SKM-1 (cell line): ENCODE measurements at regions not wholly inside any gene's neighbourhood (a gene's known extent, or its start where the extent isn't known, plus 50 kb on each side); places are given as distances from the start of the nearest gene placed in this dataset.
"Not testable (repeated sequence)": the region's sequence is repeated elsewhere in the genome, so short reads cannot be mapped to it uniquely, and the experiment has no call there.

Source experiments
- DNase-seq: peaks from one replicate; lab custom pipeline; 2025; ENCODE audit not compliant: unreplicated experiment; lab: John Stamatoyannopoulos, UW

DNA sequence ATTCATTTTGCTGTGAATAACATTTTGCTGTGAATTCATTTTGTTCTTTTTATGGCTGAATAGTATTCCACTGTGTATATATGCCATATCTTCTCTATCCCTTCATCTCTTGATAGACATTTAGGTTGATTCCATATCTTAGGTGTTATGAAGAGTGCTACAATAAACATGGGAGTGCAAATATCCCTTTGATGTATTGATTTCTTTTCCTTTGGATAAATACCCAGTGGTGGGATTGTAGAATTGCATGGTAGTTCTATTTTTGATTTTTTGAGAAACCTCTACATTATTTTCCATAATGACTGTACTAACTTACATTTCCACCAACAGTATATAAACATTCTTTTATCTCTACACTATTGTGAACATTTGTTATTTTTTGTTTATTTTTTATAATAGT is 555.9 kb downstream of the PDHA2 start:
- DNase-seq: no peak

GRCh38 chr4:96406742-96407141 is 566.8 kb downstream of the PDHA2 start:
- DNase-seq: no peak

DNA sequence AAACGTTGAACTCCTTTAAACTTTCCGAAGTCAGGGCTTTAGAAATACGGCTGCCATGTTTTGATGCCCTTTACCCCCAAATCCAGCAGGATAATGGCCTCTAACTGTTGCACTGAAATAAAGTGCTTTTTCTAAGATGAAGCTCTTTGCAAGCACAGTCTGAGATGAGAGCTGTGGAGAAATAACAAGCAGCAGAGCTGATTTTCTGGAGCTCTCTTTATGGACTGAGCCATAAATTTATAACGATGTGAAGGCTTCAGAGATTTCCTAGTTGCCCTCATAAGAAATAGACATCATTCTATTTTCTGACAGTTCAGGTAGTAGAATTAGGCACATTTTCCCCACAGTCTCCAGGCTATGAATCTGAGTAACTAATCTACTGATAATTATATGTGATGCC is 567.3 kb downstream of the PDHA2 start:
- no peak for DNase-seq

DNA sequence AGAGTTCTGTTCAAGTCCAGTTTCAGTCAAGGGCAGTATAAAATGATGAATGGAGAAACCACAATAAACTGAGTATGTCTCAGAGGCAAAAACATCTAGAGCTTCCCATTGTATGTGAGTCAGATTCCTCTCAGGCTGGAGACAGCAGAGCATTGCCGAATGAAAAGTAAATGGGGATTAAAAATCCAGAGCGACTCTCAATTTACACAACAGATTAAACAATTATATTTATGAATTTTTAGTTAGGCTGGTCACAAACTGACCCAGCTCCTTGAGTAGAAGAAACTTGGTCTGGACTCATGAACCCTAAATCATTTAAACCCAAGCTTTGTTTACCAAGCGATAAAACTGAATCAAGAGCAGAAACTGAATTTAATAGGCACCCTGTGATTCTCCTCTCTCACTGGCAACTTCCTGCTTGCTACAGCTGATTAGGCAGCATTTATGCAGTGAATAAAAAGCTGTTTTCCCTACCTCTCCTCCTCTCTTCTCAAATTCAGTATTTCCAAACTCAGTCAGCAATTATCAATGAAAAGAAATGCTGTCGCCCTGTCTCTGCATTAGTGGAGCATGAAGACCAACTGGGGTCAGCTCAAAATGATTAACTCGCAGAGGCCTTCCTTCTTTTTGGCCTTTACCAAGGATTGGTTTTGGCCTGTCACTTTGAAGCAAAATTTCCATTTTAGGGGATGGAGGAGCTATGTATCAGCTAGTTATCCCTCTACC is 568.0 kb downstream of the PDHA2 start:
- no peak for DNase-seq

- DNase-seq: not testable (repeated sequence)
Measured at GRCh38 chr4:96414853-96415252, 575.0 kb downstream of the PDHA2 start.

DNA sequence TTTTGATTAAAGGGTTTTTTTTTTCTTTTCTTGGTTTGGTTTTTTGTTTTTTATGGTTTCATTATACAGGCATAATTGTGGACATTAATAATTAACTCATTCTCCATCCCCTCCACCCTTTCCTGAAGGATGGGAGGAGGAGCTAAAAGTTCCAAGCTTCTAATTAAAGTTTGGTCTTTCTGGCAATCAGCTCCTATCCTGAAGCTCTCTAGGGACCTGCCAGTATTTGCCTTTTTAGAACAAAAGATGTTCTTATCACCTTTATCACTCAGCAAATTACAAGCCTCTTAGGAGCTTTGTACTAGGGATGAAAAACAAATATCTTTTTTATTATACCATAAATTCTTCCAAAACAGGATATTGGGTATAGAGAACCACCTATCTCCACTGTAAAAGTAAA is 589.8 kb downstream of the PDHA2 start:
- no peak for DNase-seq

- no peak for DNase-seq
Measured at GRCh38 chr4:96431094-96431493, 591.2 kb downstream of the PDHA2 start.

GRCh38 chr4:96448315-96448872 is 608.5 kb downstream of the PDHA2 start:
- DNase-seq: no peak

GRCh38 chr4:96455045-96455720 is 615.3 kb downstream of the PDHA2 start:
- no peak for DNase-seq

DNA sequence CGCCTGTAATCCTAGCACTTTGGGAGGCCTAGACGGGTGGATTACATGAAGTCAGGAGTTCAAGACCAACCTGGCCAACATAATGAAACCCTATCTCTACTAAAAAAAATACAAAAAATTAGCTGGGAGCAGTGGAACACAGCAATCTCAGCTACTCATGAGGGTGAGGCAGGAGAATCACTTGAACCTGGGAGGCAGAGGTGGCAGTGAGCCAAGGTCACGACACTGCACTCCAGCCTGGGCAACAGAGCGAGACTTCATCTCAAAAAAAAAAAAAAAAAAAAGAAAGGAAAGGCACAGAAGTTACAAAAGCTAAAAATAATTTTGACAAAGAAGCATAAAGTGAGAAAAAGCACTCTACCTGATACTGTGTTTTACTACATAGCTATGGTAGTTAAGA is 618.1 kb downstream of the PDHA2 start:
- not testable (repeated sequence) for DNase-seq

DNA sequence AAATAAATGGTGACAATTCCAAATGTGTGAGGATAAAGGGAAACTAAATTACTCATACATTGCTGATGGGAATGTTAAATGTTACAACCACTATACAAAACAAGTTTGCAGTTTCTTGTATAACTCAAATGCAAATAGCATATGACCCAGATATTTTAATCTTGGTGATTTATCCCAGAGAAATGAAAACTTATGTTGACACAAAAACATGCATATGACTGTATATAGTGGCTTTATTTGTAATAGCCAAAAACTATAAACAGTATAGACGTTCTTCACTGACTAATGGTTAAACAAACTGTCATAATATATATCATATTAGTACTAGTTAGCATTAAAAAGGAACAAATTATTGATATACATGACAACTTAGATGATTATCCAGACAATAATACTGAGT is 619.2 kb downstream of the PDHA2 start:
- DNase-seq: no peak

DNA sequence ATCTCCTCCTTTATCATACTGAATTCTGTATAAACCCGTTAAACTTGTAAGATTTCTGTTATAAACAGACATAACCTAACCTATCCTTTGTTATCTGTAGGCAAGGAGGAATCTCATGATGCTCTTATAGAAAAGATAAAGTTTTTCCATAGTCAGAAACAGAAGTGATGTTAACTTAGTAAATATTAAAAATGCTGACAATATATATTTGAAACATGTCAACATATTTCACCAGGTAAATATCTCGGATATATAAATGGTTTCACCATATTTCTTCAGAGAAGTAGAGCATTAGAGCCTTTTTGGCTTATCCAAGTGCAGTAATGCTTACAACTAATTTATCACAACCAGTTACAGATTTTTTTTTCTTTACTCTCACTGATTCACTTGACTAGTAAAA is 625.9 kb downstream of the PDHA2 start:
- no peak for DNase-seq

DNA sequence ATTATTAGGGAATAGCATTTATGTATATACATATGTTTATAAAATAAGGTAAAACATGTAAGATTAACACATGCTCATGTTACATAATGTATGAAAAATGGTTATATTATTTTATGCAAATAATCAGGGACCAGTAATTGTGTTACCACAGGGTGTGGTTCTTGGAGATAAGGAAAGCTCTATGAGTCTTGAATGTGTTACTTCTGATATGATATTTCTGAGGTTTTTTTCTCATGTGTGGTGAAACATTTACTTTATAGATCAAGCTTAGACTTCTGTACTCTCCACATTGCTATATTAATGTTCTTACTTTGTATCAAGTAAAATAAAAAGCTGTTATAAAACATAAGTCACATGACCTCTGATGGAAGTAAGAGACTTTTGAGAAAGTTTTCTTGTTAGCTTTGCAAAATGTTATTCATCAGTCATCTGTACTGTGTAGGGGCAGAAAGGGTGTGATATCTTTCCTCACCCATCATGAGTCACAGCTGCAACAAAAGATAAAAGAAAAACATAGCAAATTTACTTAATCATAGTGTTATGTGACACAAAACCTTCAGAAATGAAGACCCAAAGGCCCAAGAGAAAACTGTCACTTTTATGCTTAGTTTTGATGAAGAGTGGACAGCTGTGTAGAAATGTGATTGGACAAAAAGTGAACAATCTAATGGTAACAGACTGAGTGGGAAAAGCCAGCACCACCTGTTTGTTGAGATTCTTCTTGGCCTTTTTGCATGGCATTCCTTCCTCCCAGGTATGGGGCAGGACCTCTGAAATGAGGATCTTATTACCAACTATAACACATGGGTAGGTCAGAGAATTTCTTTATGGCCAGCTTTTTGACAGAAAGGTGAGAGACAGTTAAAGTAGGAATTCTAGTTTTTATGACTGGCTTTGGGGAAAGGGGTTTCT is 632.3 kb downstream of the PDHA2 start:
- DNase-seq: no peak

GRCh38 chr4:96473246-96473645 is 633.4 kb downstream of the PDHA2 start:
- no peak for DNase-seq

GRCh38 chr4:96483308-96484030 is 643.6 kb downstream of the PDHA2 start:
- no peak for DNase-seq

GRCh38 chr4:96486563-96486962 is 646.7 kb downstream of the PDHA2 start:
- DNase-seq: no peak

- no peak for DNase-seq
Measured at GRCh38 chr4:96497621-96498020, 657.7 kb downstream of the PDHA2 start.

- no peak for DNase-seq
Measured at GRCh38 chr4:96504386-96504785, 664.5 kb downstream of the PDHA2 start.

DNA sequence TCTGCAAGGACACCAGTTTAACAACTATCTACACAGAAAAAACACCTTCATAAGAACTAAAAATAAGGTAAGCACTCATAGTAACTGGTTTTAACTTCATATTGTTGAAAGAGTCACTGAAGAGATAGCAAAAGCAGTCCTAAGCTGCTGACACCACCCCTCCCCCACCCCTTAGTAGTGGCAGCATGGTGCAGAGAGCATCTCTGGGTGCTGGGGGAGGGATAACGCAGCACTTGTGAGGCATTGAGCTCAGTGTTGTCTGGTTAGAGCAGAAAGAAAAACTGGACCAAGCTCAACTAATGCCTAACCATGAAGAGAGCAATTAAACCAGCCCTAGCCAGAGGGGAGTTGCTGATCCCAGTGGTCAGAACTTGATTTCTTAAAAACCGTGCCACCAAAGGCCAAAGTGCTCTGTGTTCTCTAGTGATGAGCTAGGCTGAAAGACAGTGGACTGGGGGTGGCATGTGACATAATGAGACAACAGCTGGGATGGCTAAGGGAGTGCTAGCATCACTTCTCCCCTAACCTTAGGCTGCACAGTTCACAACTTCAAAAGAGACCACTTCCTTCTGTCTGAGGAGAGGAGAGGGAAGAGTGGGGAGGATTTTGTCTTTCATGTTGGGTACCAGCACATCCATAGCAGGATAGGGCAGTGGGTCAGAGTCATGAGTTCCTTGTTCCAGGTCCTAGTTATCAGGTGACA is 669.3 kb downstream of the PDHA2 start:
- no peak for DNase-seq

- DNase-seq: no peak
Measured at GRCh38 chr4:96519291-96519690, 679.4 kb downstream of the PDHA2 start.
